ENCODE measurements at regions not wholly inside any gene's neighbourhood (a gene's known extent, or its start where the extent isn't known, plus 50 kb on each side); places are given as distances from the start of the nearest gene placed in this dataset.

- peaks cover 4% of the 10 kb centered on the region for H3K36me3 Mint-ChIP-seq (ENCODE audit: low read depth)
- H3K4me3 Mint-ChIP-seq, result no peak overlapping the region
- no peak overlapping the region for H3K9ac ChIP-seq (ENCODE audit: extremely low read depth, low read length, poor library complexity, severe bottlenecking)
- DNase-seq, result no peak
- no peaks in the 10 kb centered on the region for H3K9me3 Mint-ChIP-seq
- no peak overlapping the region for H3K27ac ChIP-seq (ENCODE audit: low read depth, low read length)
- no peaks in the 10 kb centered on the region for H3K4me1 ChIP-seq (ENCODE audit: control insufficient read depth, insufficient read depth, low read length)
- no peaks in the 10 kb centered on the region for H3K27me3 Mint-ChIP-seq (ENCODE audit: insufficient read depth)
- peaks cover 15% of the 10 kb centered on the region for H3K4me1 Mint-ChIP-seq
- H3K27me3 ChIP-seq (ENCODE audit: control insufficient read depth, insufficient read depth, low read length, poor library complexity, severe bottlenecking), result no peaks in the 10 kb centered on the region
- no peak overlapping the region for H3K27ac Mint-ChIP-seq
- H3K36me3 ChIP-seq (ENCODE audit: control insufficient read depth, insufficient read depth, low read length), result no peaks in the 10 kb centered on the region
- no peak overlapping the region for H3K4me3 ChIP-seq (ENCODE audit: low read length)
- WGBS, 2 experiments (ENCODE audit: insufficient coverage in 1 of 2, insufficient read length in 1 of 2), result 94% methylated on average over 3 of the region's 3 CpGs; no CpG with 5 or more reads in 1 of the 2 experiments
- TF ChIP-seq CTCF (conservative IDR thresholded peaks at IDR 0.05), result no peak
- H3K9me3 ChIP-seq (ENCODE audit: control insufficient read depth, low read length), result no peaks in the 10 kb centered on the region
These were observed 581.1 kb downstream of the ZNF385D start for GRCh38 chr3:21169948-21170347.

GRCh38 chr3:21168471-21168870 is 582.5 kb downstream of the ZNF385D start:
- peaks cover 4% of the 10 kb centered on the region for H3K36me3 Mint-ChIP-seq (ENCODE audit: low read depth)
- H3K27ac Mint-ChIP-seq, result no peak overlapping the region

GRCh38 chr3:21163956-21164355 is 587.1 kb downstream of the ZNF385D start:
- H3K4me3 Mint-ChIP-seq, result no peak overlapping the region
- H3K9me3 ChIP-seq (ENCODE audit: control insufficient read depth, low read length), result no peaks in the 10 kb centered on the region
- no peak for TF ChIP-seq CTCF (conservative IDR thresholded peaks at IDR 0.05)
- 95 to 98% methylated on average over 3 of the region's 3 CpGs for WGBS, 2 experiments (ENCODE audit: insufficient coverage in 1 of 2, insufficient read length in 1 of 2)
- peaks cover 15% of the 10 kb centered on the region for H3K4me1 Mint-ChIP-seq
- no peak overlapping the region for H3K27ac ChIP-seq (ENCODE audit: low read depth, low read length)
- no peak for DNase-seq
- H3K27ac Mint-ChIP-seq, result no peak overlapping the region
- H3K9me3 Mint-ChIP-seq, result no peaks in the 10 kb centered on the region
- H3K9ac ChIP-seq (ENCODE audit: extremely low read depth, low read length, poor library complexity, severe bottlenecking), result no peak overlapping the region
- no peaks in the 10 kb centered on the region for H3K27me3 ChIP-seq (ENCODE audit: control insufficient read depth, insufficient read depth, low read length, poor library complexity, severe bottlenecking)
- no peaks in the 10 kb centered on the region for H3K27me3 Mint-ChIP-seq (ENCODE audit: insufficient read depth)
- no peak overlapping the region for H3K4me3 ChIP-seq (ENCODE audit: low read length)
- H3K4me1 ChIP-seq (ENCODE audit: control insufficient read depth, insufficient read depth, low read length), result no peaks in the 10 kb centered on the region
- H3K36me3 ChIP-seq (ENCODE audit: control insufficient read depth, insufficient read depth, low read length), result no peaks in the 10 kb centered on the region
- no peaks in the 10 kb centered on the region for H3K36me3 Mint-ChIP-seq (ENCODE audit: low read depth)

More at GRCh38 chr3:21168471-21168870, 582.5 kb downstream of the ZNF385D start:
- Histone ChIP-seq H3K4me3 (ENCODE audit: low read length) (no peak overlapping the region), H3K9me3 (ENCODE audit: control insufficient read depth, low read length) (no peaks in the 10 kb centered on the region), H3K36me3 (ENCODE audit: control insufficient read depth, insufficient read depth, low read length) (no peaks in the 10 kb centered on the region), H3K9ac (ENCODE audit: extremely low read depth, low read length, poor library complexity, severe bottlenecking) (no peak overlapping the region), H3K27me3 (ENCODE audit: control insufficient read depth, insufficient read depth, low read length, poor library complexity, severe bottlenecking) (no peaks in the 10 kb centered on the region), H3K4me1 (ENCODE audit: control insufficient read depth, insufficient read depth, low read length) (no peaks in the 10 kb centered on the region), H3K27ac (ENCODE audit: low read depth, low read length) (no peak overlapping the region)
- Mint-ChIP-seq H3K27me3 (ENCODE audit: insufficient read depth) (no peaks in the 10 kb centered on the region), H3K4me1 (peaks cover 15% of the 10 kb centered on the region), H3K4me3 (no peak overlapping the region), H3K9me3 (no peaks in the 10 kb centered on the region)
- no peak for TF ChIP-seq CTCF (conservative IDR thresholded peaks at IDR 0.05)
- 93 to 100% methylated on average over 1 to 2 of the region's 2 CpGs for WGBS, 2 experiments (ENCODE audit: insufficient coverage in 1 of 2, insufficient read length in 1 of 2)
- DNase-seq, result no peak

Data from endodermal cell (in vitro differentiated cells).